HG03442 (cell line): ENCODE measurements at regions not wholly inside any gene's neighbourhood (a gene's known extent, or its start where the extent isn't known, plus 50 kb on each side); places are given as distances from the start of the nearest gene placed in this dataset.
"Not testable (repeated sequence)": the region's sequence is repeated elsewhere in the genome, so short reads cannot be mapped to it uniquely, and the experiment has no call there.

Experiments
- ATAC-seq: cut with Tn5 transposase; IDR thresholded peaks from one replicate; pipeline ENCODE4 v1.9.1; 2021; ENCODE audit warnings: mild to moderate bottlenecking, moderate library complexity; ENCODE audit not compliant: unreplicated experiment

DNA sequence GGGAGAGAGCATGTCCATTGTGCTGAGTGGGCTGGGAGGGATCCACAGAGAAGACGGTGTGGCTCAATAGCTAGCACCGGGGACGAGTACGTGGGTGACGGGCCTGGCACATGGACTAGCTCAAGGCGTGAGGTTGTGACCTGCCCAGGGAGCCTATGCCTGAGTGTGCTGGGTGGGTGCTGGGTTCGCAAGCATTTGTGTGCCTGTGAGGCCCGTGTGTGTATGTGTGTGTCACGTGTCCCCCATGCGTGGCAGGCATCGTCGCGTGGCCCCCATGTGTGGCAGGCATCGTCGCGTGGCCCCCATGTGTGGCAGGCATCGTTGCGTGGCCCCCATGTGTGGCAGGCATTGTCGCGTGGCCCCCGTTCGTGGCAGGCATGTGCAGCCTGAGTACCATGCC, 109.2 kb downstream of the TMEM121 start:
- no peak for ATAC-seq

DNA sequence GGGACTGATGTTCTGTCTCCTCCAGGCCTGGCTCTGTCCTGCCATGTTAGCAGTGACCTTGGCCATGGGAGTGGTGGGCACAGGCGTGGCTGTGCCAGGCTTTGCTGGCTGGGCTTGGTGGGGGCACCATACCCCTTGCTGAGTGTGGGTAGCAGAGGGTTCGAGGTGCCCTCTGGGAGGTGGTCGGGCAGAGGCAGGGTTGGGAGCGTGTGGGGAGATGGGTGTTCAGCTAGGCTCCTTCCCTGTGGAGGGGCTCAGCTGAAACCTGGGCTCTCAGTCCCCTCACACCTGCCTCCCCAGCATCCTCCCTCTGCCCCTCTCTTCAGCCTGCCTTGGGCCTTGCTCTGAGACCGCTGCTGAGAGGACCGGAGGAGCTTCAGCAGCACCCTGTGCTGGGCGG, 109.6 kb downstream of the TMEM121 start:
- ATAC-seq, result not testable (repeated sequence)

DNA sequence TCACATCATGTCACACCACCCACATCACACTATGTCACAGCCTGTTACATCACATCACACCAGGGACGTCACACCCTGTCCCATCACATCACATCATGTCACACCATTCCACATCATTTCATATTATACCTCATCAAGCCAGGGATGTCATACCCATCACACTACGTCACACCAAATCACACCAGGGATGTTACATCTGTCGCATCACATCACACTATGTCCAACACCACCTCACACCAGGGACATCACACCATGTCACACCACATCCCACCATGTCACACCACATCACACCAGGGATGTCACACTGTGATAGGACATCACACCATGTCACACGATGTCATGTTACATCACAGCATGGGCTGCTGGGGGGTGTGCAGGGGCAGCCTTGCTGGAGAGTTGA, 110.6 kb downstream of the TMEM121 start:
- no peak for ATAC-seq

DNA sequence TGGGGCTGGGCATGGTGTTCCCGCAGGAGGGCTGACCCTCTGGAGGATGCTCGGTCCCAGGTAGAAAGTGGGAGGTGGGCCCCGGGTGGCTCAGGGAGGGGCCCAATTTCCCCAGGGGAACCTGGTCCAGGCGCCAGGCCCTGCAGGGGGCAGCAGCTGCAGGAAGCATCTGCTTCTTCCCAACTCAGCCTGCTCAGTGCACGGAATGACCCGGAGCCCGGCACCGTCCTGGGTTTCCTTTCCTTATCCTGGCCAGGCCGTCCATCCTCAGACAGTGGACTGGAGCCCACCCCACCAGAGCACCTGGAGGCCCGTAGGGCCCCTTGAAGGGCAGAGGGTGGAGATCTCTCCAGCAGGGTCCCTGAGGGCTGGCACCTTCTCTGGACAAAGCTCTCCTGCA, 111.0 kb downstream of the TMEM121 start:
- not testable (repeated sequence) for ATAC-seq

DNA sequence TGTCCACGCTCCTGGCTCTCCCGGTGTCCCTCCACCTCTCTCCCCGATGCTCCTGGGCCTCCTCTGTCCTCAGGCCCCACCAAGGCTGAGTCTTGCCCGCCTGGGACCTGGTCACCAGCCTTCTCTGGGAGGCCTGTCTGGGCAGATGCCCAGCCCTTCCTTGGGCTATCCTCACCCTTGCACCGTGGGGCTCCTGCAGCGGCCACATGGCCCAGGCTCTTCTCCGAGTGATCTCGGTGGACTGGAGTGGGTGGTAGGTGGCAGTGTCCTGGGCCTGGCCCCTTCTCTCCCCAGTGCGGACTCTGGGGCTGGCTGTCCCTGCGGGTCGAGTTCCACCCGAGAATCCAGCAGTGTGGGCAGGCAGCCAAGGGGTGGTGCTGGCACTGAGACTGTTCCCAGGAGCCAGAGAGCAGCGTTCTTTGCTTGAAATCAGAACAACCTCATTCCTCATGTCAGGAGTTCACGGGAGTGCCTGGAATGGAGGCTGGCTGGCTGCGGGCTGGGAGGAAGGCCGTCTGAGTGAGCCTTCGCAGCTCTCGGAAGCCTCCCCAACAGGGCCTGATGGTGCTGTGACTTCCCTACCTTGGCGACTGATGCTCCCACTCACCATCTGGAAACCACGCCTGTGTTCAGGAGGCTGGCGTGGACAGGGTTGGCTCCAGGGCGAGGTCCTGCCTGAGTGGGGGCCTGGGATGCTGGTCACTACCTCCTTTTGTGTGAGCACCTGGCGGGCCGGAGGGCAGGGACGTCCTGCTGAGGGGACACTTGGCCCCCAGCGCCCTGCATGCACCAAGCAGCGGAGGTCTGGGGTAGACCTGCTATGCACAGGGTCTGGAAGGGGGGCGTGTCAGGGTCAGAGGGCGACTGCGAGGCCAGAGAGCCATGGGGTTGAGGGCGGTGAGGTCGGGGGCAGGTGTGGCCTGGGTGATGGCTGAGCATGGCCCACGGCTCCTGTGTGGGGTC, 113.9 kb downstream of the TMEM121 start:
- not testable (repeated sequence) for ATAC-seq

DNA sequence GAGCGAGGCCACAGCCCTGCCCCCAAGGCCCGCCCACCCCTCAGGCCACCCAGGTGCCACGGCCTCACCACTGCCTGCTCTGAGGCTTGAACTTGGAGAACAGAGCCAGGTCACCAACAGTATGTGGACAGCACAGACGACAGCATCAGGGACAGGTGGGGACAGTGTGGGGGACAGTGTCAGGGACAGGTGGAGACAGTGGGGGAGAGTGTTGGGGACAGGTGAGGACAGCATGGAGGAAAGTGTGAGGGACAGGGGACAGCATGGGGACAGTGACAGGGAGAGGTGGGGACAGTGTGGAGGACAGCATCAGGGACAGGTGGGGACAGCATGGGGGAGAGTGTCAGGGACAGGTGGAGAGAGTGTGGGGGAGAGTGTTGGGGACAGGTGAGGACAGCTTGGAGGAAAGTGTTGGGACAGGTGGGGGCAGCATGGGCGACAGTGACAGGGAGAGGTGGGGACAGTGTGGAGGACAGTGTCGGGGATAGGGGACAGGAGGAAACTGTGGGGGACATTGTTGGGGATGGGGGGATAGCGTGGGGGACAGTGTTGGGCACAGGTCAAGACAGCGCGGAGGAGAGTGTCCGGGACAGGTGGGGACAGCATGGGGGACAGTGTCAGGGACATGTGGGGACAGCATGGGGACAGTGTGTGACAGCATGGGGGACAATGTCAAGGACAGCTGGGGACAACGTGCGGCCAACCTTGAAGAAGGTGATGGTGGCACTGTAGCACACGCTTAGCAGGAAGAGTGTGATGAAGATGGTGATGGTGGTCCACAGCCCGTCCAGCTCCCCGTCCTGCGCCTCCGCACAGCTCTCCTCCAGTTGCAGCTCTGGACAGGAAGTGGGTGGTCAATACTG, 114.9 kb downstream of the TMEM121 start:
- no peak for ATAC-seq

DNA sequence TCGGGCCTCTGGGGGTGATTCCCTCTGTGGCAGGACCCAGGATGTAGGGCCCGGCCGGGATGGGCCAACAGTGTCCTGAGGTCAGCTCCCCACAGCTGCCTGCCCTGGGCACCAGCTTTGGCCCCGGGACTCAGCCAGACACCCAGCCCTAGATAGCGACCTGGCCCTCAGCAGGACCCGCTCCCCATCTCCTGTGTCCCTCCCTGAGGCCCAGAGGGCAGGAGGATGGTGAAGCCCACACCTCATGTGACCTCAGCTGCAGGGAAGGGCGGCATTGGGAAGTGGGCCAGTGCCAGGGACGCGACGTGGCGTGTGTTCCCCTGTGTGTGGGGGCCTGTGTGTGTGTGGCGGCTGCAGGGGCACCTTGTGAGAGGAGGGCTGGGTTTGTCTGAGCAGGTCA, 115.6 kb downstream of the TMEM121 start:
- not testable (repeated sequence) for ATAC-seq

DNA sequence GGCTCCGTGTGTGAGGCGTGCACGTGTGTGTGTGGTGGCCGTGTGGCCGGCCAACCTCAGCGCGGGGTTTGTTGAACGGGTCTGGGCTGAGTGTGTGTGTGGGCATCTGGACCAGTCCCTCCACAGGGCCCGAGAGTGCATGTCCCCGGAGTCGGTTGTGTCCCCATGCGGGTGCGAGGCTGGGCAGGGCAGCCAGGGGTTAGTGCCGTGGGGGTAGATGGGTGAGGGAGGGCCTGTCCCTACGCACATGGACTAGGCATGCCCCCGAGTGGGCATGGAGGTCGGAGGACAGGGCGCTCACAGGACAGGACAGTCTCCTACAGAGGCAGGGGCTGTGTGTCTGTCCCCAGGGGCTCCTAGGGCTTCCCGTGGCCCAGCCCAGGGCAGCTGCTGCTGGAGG, 116.1 kb downstream of the TMEM121 start:
- not testable (repeated sequence) for ATAC-seq

DNA sequence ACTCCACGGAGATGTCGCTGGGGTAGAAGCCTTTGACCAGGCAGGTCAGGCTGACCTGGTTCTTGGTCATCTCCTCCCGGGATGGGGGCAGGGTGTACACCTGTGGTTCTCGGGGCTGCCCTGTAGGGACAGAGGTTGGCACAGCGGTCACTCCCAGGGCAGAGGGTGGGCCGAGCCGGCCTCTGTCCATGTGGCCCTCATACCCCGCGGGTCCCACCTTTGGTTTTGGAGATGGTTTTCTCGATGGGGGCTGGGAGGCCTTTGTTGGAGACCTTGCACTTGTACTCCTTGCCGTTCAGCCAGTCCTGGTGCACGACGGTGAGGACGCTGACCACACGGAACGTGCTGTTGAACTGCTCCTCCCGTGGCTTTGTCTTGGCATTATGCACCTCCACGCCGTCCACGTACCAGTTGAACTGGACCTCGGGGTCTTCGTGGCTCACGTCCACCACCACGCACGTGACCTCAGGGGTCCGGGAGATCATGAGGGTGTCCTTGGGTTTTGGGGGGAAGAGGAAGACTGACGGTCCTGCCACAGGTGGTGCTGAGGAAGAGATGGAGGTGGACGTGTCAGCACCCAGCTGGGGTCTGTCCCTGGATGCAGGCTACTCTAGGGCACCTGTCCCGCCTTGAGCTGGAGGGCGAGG, 117.1 kb downstream of the TMEM121 start:
- ATAC-seq, result not testable (repeated sequence)

DNA sequence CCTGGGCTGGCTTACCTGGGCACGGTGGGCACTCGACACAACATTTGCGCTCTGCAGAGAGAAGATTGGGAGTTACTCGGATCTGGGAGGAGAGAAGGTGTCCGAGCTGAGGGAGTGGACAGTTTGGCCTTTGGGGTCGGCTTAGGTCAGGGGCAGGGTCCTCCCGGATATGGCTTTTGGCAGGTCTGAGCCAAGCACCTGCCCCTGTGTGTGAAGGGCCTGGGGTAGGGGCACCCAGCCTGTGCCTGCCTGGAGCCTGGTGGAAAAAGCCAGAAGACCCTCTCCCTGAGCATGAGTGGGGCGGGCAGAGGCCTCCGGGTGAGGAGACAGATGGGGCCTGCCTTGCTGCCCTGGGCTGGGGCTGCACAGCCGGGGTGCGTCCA, 117.7 kb downstream of the TMEM121 start:
- ATAC-seq, result not testable (repeated sequence)

DNA sequence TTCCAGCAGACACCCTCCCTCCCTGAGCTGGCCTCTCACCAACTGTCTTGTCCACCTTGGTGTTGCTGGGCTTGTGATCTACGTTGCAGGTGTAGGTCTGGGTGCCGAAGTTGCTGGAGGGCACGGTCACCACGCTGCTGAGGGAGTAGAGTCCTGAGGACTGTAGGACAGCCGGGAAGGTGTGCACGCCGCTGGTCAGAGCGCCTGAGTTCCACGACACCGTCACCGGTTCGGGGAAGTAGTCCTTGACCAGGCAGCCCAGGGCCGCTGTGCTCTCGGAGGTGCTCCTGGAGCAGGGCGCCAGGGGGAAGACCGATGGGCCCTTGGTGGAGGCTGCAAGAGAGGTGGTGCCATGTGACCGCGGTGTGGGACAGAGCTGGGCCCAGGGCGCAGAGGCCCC, 118.1 kb downstream of the TMEM121 start:
- not testable (repeated sequence) for ATAC-seq

DNA sequence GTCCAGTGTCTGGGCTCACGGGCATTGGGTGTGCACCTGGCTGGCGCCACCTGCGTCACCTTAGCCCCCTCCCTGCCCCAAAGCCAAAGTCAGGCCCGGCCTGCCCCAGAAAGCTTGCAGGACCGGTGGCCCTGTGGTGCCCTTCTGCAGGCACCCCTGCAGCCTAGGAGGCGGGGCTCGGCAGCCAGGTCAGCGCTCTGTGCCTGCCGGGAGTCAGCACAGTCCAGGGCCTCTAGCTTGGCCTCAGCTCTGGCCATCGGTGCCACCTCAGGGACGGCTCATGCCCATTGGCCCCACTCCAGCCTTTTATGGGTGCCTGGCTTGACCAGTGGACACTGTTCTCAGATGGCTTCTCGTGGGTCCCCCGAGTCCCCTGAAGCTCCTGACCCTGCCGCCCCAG, 118.5 kb downstream of the TMEM121 start:
- not testable (repeated sequence) for ATAC-seq

DNA sequence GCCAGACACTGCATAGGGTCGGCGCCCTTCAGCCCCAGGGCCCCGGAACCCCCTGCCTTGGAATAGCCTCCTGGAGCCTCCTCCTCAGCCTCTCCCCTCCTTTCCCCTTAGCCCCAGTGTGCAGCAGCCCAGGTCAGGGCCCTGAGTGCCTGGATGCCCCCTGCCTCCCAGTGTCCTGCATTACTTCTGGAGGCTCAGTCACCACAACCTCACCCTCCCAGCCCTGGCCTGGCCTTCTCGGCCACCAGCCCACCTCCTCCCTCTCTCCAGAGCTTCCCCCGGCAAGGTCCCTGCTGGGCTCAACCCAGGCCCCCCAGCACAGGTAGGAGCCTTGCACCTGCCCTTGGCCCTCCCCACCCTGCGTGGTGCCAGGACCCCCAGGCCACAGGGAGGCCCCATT, 119.0 kb downstream of the TMEM121 start:
- ATAC-seq, result not testable (repeated sequence)

DNA sequence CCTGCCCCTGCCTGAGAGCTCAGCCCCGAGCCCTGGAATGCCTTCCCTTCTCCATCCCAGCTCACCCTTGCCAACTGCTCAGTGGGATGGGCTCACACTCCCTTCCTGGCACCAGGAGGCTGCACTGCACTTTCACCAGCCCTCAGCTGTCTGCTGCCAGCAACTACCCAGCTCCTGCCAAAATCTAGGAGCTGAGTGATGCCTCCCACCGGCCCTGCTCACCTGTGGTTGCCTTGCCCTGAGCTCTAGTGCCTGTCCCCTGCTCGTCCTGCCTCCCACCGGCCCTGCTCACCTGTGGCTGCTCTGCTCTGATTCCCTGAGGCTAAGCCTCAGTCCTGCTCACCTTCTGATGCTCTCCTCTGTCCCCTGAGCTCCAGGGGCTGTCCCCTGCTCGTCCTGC, 119.8 kb downstream of the TMEM121 start:
- ATAC-seq, result no peak

DNA sequence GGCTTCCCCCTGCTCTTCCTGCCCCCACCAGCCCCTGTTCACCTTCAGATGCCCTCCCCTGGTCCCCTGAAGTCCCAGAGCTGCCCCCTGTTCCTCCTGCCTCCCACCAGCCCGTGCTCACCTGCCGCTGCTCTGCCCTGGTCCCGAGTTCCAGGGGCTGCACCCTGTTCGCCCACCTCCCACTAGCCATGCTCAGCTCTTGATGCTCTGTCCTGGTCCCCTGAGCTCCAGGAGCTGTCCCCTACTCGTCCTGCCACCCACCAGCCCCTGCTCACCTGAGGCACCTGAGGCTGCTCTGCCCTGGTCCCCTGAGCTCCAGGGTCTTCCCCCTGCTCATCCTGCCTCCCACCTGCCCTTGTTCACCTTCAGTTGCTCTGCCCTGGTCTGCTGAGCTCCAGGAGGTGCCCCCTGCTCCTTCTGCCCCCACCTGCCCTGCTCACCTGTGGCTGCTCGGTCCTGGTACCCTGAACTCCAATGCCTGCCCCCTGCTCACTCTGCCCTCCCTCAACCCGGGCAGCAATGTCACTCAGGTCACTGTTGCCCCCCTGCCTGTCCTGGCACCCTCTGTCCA, 120.4 kb downstream of the TMEM121 start:
- ATAC-seq, result not testable (repeated sequence)

DNA sequence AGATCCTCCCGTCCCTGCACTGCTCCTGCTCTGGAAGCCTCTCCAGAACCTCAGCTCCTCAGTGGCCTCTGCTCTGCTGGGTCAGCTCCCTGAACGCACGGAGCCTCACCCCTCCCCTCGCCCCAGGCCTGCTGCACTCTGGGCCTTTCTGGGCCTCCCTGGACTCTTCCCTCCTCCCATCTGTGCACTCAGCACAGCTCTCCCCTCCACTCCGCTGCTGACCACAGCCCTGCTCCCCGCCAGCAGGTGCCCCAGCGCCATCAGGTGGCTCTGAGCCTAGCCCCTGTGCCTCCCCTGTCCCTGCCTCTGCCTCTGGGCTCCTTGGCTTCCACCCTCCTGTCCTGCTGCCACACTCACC, 121.0 kb downstream of the TMEM121 start:
- ATAC-seq, result not testable (repeated sequence)

DNA sequence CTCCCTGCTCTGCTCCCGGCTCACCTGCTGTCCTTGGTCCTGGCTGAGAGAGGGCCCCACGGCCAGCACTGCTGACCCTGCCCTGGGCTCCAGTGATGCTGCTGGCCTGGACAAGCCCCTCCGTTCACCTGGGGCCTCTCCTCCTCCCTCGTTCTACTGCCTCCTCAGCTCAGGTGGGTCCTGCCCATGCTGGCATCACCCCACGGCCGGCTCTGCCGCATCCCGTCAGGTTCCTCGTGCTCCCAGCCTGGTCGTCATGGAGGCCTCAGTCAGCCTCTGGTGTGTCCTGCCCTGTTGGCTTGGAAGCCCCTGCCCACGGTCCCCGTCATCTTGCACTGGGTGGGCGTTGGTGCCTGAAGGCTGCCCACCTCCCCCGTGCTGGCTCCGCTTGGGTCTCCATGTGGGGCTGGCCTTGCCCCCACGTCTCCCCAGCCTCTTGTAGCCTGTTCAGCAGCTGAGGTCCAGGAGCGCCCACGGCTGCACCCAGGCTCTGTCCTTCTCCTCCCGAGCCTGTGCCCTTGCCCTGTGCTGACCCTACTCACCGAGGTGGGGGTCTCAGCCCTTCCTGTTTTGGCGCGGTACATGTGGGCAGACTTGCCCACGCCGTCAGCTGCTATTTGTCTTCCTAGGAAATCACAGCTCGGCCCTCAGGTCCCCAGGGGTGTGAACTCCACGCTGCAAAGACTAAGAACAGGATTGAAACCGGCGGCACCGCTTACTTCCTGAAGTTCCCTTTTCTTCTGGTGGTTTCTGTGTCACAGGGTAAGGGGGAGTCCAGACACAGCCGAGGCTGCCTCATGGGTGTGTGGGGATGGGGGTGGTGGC, 121.6 kb downstream of the TMEM121 start:
- no peak for ATAC-seq

DNA sequence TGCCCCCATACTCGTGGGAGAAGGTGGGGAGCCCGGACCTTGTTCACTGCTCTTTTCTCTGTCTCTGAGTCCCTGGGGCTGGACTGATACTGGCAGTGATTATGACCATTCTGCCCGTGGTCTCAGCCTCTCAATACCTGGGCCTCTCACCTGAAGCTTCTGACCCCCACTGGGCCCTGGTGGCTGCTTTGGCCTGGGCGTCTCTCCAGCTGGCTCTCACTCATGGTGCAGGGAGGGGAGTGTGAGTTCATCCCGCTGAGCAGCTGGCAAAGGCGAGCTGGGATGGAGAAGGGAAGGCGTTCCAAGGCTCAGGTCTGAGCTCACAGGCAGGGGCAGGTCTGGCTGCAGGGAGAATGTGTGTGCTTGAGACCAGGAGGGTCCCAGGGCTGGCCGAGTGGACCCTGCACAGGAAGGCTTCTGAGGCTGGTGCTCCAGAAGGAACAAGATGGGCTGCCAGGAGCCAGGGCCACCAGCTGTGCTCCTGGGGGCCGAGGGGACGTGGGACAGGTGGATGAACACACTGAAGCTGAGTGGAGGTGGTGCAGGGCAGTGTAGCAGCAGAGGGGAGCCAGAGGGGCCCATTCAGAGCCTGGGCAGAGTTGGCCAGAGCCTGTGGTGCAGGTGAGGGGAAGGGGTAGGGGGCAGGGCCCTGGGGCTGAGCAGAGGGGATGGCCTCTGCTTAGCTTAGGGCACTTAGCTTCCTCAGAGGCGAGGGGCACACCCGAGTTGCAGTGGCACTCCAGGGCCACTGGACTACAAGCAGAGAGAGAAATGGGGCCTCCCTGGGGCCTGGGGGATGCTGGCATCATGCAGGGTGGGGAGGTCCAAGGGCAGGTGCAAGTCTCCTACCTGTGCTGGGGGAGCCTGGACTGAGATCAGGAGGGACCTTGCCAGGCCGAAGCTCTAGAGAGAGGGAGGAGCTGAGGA, 122.5 kb downstream of the TMEM121 start:
- not testable (repeated sequence) for ATAC-seq

DNA sequence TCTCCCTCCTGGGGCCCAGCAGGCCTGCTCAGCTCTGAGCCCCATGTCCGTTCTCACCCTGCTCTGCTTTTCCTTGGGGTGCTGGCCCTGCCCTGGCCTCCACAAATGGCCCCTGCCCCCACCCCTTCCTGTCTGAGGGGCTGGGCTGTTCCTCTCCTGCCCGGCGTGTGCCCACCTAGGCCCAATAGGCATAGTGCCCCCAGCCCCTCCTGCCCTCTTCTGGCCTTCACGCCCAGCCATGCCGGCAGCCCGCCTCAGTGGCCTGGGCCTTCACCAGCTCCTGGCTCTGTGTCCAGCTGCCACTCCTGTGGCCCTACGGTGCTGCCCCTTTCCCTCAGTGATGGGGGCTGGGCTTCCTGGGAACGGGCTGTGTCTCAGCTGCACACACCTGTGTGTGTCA, 125.9 kb downstream of the TMEM121 start:
- not testable (repeated sequence) for ATAC-seq
